ENCODE measurements at regions not wholly inside any gene's neighbourhood (a gene's known extent, or its start where the extent isn't known, plus 50 kb on each side); places are given as distances from the start of the nearest gene placed in this dataset.

GRCh38 chr18:10317864-10318690 is 136.4 kb upstream of the APCDD1 start:
- DNase-seq (ENCODE audit: low spot score) = no peak

- DNase-seq (ENCODE audit: low spot score) = no peak
These were observed 135.8 kb upstream of the APCDD1 start for GRCh38 chr18:10318691-10318970.

GRCh38 chr18:10319026-10319425 is 135.4 kb upstream of the APCDD1 start:
- DNase-seq (ENCODE audit: low spot score) = no peak

GRCh38 chr18:10319914-10320600 is 134.4 kb upstream of the APCDD1 start:
- no peak for DNase-seq (ENCODE audit: low spot score)

- DNase-seq (ENCODE audit: low spot score) = no peak
These were observed 133.6 kb upstream of the APCDD1 start for GRCh38 chr18:10320791-10321190.

GRCh38 chr18:10321576-10321975 is 132.9 kb upstream of the APCDD1 start:
- DNase-seq (ENCODE audit: low spot score) = no peak

GRCh38 chr18:10322004-10322403 is 132.4 kb upstream of the APCDD1 start:
- no peak for DNase-seq (ENCODE audit: low spot score)

GRCh38 chr18:10322435-10322834 is 132.0 kb upstream of the APCDD1 start:
- no peak for DNase-seq (ENCODE audit: low spot score)

GRCh38 chr18:10329101-10329500 is 125.3 kb upstream of the APCDD1 start:
- DNase-seq (ENCODE audit: low spot score) = no peak

- DNase-seq (ENCODE audit: low spot score) = no peak
These were observed 124.0 kb upstream of the APCDD1 start for GRCh38 chr18:10330428-10330827.

- DNase-seq (ENCODE audit: low spot score) = no peak
These were observed 122.0 kb upstream of the APCDD1 start for GRCh38 chr18:10332452-10332851.

- DNase-seq (ENCODE audit: low spot score) = no peak
These were observed 117.6 kb upstream of the APCDD1 start for GRCh38 chr18:10336749-10337350.

- DNase-seq (ENCODE audit: low spot score) = no peak
These were observed 113.6 kb upstream of the APCDD1 start for GRCh38 chr18:10340821-10341220.

GRCh38 chr18:10343778-10344177 is 110.7 kb upstream of the APCDD1 start:
- DNase-seq (ENCODE audit: low spot score) = peak; percentile 4

GRCh38 chr18:10346749-10347415 is 107.6 kb upstream of the APCDD1 start:
- DNase-seq (ENCODE audit: low spot score) = no peak

- no peak for DNase-seq (ENCODE audit: low spot score)
These were observed 104.9 kb upstream of the APCDD1 start for GRCh38 chr18:10349561-10349960.

GRCh38 chr18:10350661-10351060 is 103.8 kb upstream of the APCDD1 start:
- DNase-seq (ENCODE audit: low spot score) = no peak

GRCh38 chr18:10351219-10351818 is 103.1 kb upstream of the APCDD1 start:
- no peak for DNase-seq (ENCODE audit: low spot score)

GRCh38 chr18:10351858-10352257 is 102.6 kb upstream of the APCDD1 start:
- DNase-seq (ENCODE audit: low spot score) = no peak

- DNase-seq (ENCODE audit: low spot score) = no peak
These were observed 101.8 kb upstream of the APCDD1 start for GRCh38 chr18:10352671-10353070.

- DNase-seq (ENCODE audit: low spot score) = no peak
These were observed 100.6 kb upstream of the APCDD1 start for GRCh38 chr18:10353791-10354190.

- DNase-seq (ENCODE audit: low spot score) = peak; percentile 30
These were observed 100.1 kb upstream of the APCDD1 start for GRCh38 chr18:10354241-10354811.

Measured in cerebellar cortex (tissue), 1 donor.